PC-9 (cell line): ENCODE measurements at regions not wholly inside any gene's neighbourhood (a gene's known extent, or its start where the extent isn't known, plus 50 kb on each side); places are given as distances from the start of the nearest gene placed in this dataset.
"Not testable (repeated sequence)": the region's sequence is repeated elsewhere in the genome, so short reads cannot be mapped to it uniquely, and the experiment has no call there.

ENCODE experiments used
- BruUV-seq: library from RNA; stranded (reverse); fragments of 400-500 nt; replicated peaks from 2 replicates; lab custom pipeline; 2021; lab: Mats Ljungman, UMichigan
- CTCF ChIA-PET: fragments of 300-600 bp; sonication (Branson Sonifier 250); formaldehyde crosslinking; loops from one replicate; lab custom pipeline; 2022; ENCODE audit warnings: antibody characterized with exemption; lab: Charles Lee
- POLR2A ChIA-PET: fragments of 300-600 bp; sonication (Branson Sonifier 250); formaldehyde crosslinking; loops from one replicate; lab custom pipeline; 2022; ENCODE audit warnings: antibody characterized with exemption; ENCODE audit not compliant: unreplicated experiment; lab: Charles Lee
- DNase-seq, 2 experiments: peaks; one replicate each; pipeline versions ENCODE4 v3.0.0 to v3.0.0-alpha.2; 2015 to 2022; ENCODE audit warnings: mixed read lengths in 1 of 2
- H2AFZ ChIP-seq: fragments of 200-600 bp; sonication (generic); 2 replicates; pipeline ENCODE4 v1.8.1; 2017; ENCODE audit warnings: antibody characterized with exemption
- H3F3A ChIP-seq: fragments of 200-600 bp; sonication (generic); 2 replicates; pipeline ENCODE4 v1.8.1; 2017; ENCODE audit warnings: antibody characterized with exemption, mild to moderate bottlenecking, low read depth; ENCODE audit not compliant: insufficient read depth
- H3K27ac ChIP-seq: fragments of 200-600 bp; sonication (generic); 2 replicates; pipeline ENCODE4 v1.6.1; 2016; ENCODE audit warnings: mixed run types
- H3K27me3 ChIP-seq: fragments of 200-600 bp; sonication (generic); 2 replicates; pipeline ENCODE4 v1.6.1; 2016; ENCODE audit warnings: low read depth, mixed run types; ENCODE audit not compliant: insufficient read depth
- H3K36me3 ChIP-seq: fragments of 200-600 bp; sonication (generic); 2 replicates; pipeline ENCODE4 v1.6.1; 2016; ENCODE audit warnings: low read depth, mixed run types
- H3K4me1 ChIP-seq: fragments of 200-600 bp; sonication (generic); replicated peaks from 2 replicates; pipeline ENCODE4 v1.6.1; 2016; ENCODE audit warnings: mixed run types; ENCODE audit not compliant: insufficient read depth
- H3K4me2 ChIP-seq: fragments of 200-600 bp; sonication (generic); 2 replicates; pipeline ENCODE4 v1.6.1; 2017; ENCODE audit warnings: mixed run types
- H3K4me3 ChIP-seq: fragments of 200-600 bp; sonication (generic); 2 replicates; pipeline ENCODE4 v1.6.1; 2016; ENCODE audit warnings: mixed run types
- H3K79me2 ChIP-seq: fragments of 200-600 bp; sonication (generic); 2 replicates; pipeline ENCODE4 v1.6.1; 2017; ENCODE audit warnings: low read depth, mixed run types
- H3K9me2 ChIP-seq: fragments of 200-600 bp; sonication (generic); 2 replicates; pipeline ENCODE4 v1.8.1; 2017; ENCODE audit warnings: mild to moderate bottlenecking; ENCODE audit not compliant: insufficient read depth
- H3K9me3 ChIP-seq: fragments of 200-600 bp; sonication (generic); 2 replicates; pipeline ENCODE4 v1.8.1; 2016; ENCODE audit warnings: low read depth; ENCODE audit not compliant: insufficient read depth
- H4K20me1 ChIP-seq: fragments of 200-600 bp; sonication (generic); 2 replicates; pipeline ENCODE4 v1.8.1; 2017; ENCODE audit not compliant: insufficient read depth
- CTCF ChIP-seq: fragments of 200-600 bp; sonication (generic); conservative IDR thresholded peaks from 2 replicates; pipeline ENCODE4 v1.6.1; 2017; ENCODE audit warnings: mixed run types, antibody characterized with exemption, mild to moderate bottlenecking, moderate library complexity
- EZH2 ChIP-seq: fragments of 200-600 bp; sonication (generic); IDR thresholded peaks from 2 replicates; pipeline ENCODE4 v1.8.0; 2017; ENCODE audit warnings: antibody characterized with exemption, low read depth
- intact Hi-C: fragments of 100-400 bp; cut with micrococcal nuclease; formaldehyde crosslinking; loops from one replicate; pipeline ENCODE4 v1.10.0; 2022; ENCODE audit not compliant: unreplicated experiment

GRCh38 chr16:29250469-29250868 lies 156.0 kb downstream of the NPIPB11 start:
- H3K9me3 ChIP-seq, POLR2A ChIA-PET, H3K4me1 ChIP-seq, H3K36me3 ChIP-seq, H3K27ac ChIP-seq, H3K79me2 ChIP-seq, CTCF ChIA-PET, BruUV-seq, H4K20me1 ChIP-seq, intact Hi-C loops, H3F3A ChIP-seq, H3K27me3 ChIP-seq, H3K4me3 ChIP-seq, H3K4me2 ChIP-seq, DNase-seq, H3K9me2 ChIP-seq, H2AFZ ChIP-seq: not testable (repeated sequence)

GRCh38 chr16:29248940-29249318 lies 157.6 kb downstream of the NPIPB11 start:
- H4K20me1 ChIP-seq, intact Hi-C loops, H3K4me3 ChIP-seq, BruUV-seq, CTCF ChIA-PET, DNase-seq, H3F3A ChIP-seq, H3K36me3 ChIP-seq, H3K79me2 ChIP-seq, H2AFZ ChIP-seq, H3K4me2 ChIP-seq, H3K9me2 ChIP-seq, H3K4me1 ChIP-seq, POLR2A ChIA-PET, H3K27ac ChIP-seq, H3K9me3 ChIP-seq, H3K27me3 ChIP-seq: not testable (repeated sequence)

GRCh38 chr16:29248306-29248939 lies 158.1 kb downstream of the NPIPB11 start:
- CTCF ChIA-PET, DNase-seq, H3K9me2 ChIP-seq, H3F3A ChIP-seq, H4K20me1 ChIP-seq, H3K4me3 ChIP-seq, H3K27ac ChIP-seq, H3K79me2 ChIP-seq, H3K9me3 ChIP-seq, H3K4me2 ChIP-seq, H3K27me3 ChIP-seq, POLR2A ChIA-PET, H3K36me3 ChIP-seq, intact Hi-C loops, H2AFZ ChIP-seq, H3K4me1 ChIP-seq, BruUV-seq: not testable (repeated sequence)

- H3K36me3 ChIP-seq, CTCF ChIA-PET, H3F3A ChIP-seq, H3K9me3 ChIP-seq, DNase-seq, H4K20me1 ChIP-seq, POLR2A ChIA-PET, H3K4me3 ChIP-seq, H3K79me2 ChIP-seq, H3K27me3 ChIP-seq, H3K9me2 ChIP-seq, H2AFZ ChIP-seq, H3K4me2 ChIP-seq, BruUV-seq, H3K4me1 ChIP-seq, intact Hi-C loops, H3K27ac ChIP-seq: not testable (repeated sequence)
These were observed 160.4 kb downstream of the NPIPB11 start for GRCh38 chr16:29246091-29246490.

- H3K79me2 ChIP-seq, result no peaks in the 10 kb centered on the region
- H4K20me1 ChIP-seq, result no peaks in the 10 kb centered on the region
- H3F3A ChIP-seq, result no peaks in the 10 kb centered on the region
- no peak overlapping the region for H3K27ac ChIP-seq
- DNase-seq, result no peak
- H3K27me3 ChIP-seq, result no peaks in the 10 kb centered on the region
- no peak for TF ChIP-seq EZH2
- TF ChIP-seq CTCF, result no peak
- no peaks in the 10 kb centered on the region for H3K36me3 ChIP-seq
- H3K9me2 ChIP-seq, result no peaks in the 10 kb centered on the region
- H2AFZ ChIP-seq, result no peak overlapping the region
- BruUV-seq, result no TSS peak
- ChIA-PET POLR2A (no interaction called here), CTCF (no interaction called here)
- no peaks in the 10 kb centered on the region for H3K4me1 ChIP-seq
- no peak overlapping the region for H3K4me2 ChIP-seq
- intact Hi-C loops, result no loop called here
- H3K9me3 ChIP-seq, result no peaks in the 10 kb centered on the region
- H3K4me3 ChIP-seq, result no peak overlapping the region
These were observed 168.5 kb downstream of the NPIPB11 start for GRCh38 chr16:29237971-29238370.

GRCh38 chr16:29237495-29237894 lies 169.0 kb downstream of the NPIPB11 start:
- H3K27ac ChIP-seq, H3K36me3 ChIP-seq, POLR2A ChIA-PET, BruUV-seq, DNase-seq, H3F3A ChIP-seq, H3K4me1 ChIP-seq, H3K4me3 ChIP-seq, intact Hi-C loops, H3K4me2 ChIP-seq, CTCF ChIA-PET, H4K20me1 ChIP-seq, H3K9me3 ChIP-seq, H3K27me3 ChIP-seq, H3K79me2 ChIP-seq, H3K9me2 ChIP-seq, H2AFZ ChIP-seq: not testable (repeated sequence)

- intact Hi-C loops, H3F3A ChIP-seq, H3K79me2 ChIP-seq, H2AFZ ChIP-seq, DNase-seq, BruUV-seq, H4K20me1 ChIP-seq, H3K9me3 ChIP-seq, H3K4me1 ChIP-seq, H3K4me2 ChIP-seq, H3K27ac ChIP-seq, H3K4me3 ChIP-seq, CTCF ChIA-PET, H3K27me3 ChIP-seq, H3K36me3 ChIP-seq, POLR2A ChIA-PET, H3K9me2 ChIP-seq: not testable (repeated sequence)
These were observed 169.5 kb downstream of the NPIPB11 start for GRCh38 chr16:29237023-29237422.
